Activated effector memory CD4-positive, alpha-beta T cell treated with Interleukin-2 at 50 U/mL for 16 hours (primary cell): ENCODE measurements at regions not wholly inside any gene's neighbourhood (a gene's known extent, or its start where the extent isn't known, plus 50 kb on each side); places are given as distances from the start of the nearest gene placed in this dataset.

Source experiments
- DNase-seq: peaks from one replicate; pipeline ENCODE4 v3.0.0-alpha.2; 2020

GRCh38 chr6:2502096-2502997, 248.4 kb downstream of the MYLK4 start:
- DNase-seq, result no peak

- no peak for DNase-seq
Measured at GRCh38 chr6:2497922-2498623, 252.6 kb downstream of the MYLK4 start.

- no peak for DNase-seq
Measured at GRCh38 chr6:2496291-2496690, 250.9 kb upstream of the GMDS start.

- DNase-seq, result no peak
Measured at GRCh38 chr6:2492686-2493523, 247.5 kb upstream of the GMDS start.

- no peak for DNase-seq
Measured at GRCh38 chr6:2491137-2491536, 245.7 kb upstream of the GMDS start.

- no peak for DNase-seq
Measured at GRCh38 chr6:2488578-2488977, 243.2 kb upstream of the GMDS start.

GRCh38 chr6:2485116-2485515, 239.7 kb upstream of the GMDS start:
- DNase-seq, result no peak

- DNase-seq, result no peak
Measured at GRCh38 chr6:2482773-2483172, 237.4 kb upstream of the GMDS start.

GRCh38 chr6:2481307-2481706, 235.9 kb upstream of the GMDS start:
- DNase-seq, result no peak

- DNase-seq, result no peak
Measured at GRCh38 chr6:2480267-2480966, 235.0 kb upstream of the GMDS start.

- no peak for DNase-seq
Measured at GRCh38 chr6:2478200-2478599, 232.8 kb upstream of the GMDS start.

- no peak for DNase-seq
Measured at GRCh38 chr6:2477666-2478065, 232.3 kb upstream of the GMDS start.

- no peak for DNase-seq
Measured at GRCh38 chr6:2477250-2477649, 231.8 kb upstream of the GMDS start.

- DNase-seq, result no peak
Measured at GRCh38 chr6:2476376-2476775, 231.0 kb upstream of the GMDS start.

- no peak for DNase-seq
Measured at GRCh38 chr6:2471472-2471871, 226.1 kb upstream of the GMDS start.

- no peak for DNase-seq
Measured at GRCh38 chr6:2469428-2469827, 224.0 kb upstream of the GMDS start.

GRCh38 chr6:2468601-2468955, 223.2 kb upstream of the GMDS start:
- no peak for DNase-seq

GRCh38 chr6:2467929-2468600, 222.7 kb upstream of the GMDS start:
- DNase-seq, result no peak

GRCh38 chr6:2465336-2465735, 219.9 kb upstream of the GMDS start:
- no peak for DNase-seq

- no peak for DNase-seq
Measured at GRCh38 chr6:2464641-2465040, 219.2 kb upstream of the GMDS start.

- no peak for DNase-seq
Measured at GRCh38 chr6:2462831-2463230, 217.4 kb upstream of the GMDS start.

GRCh38 chr6:2460216-2460745, 214.9 kb upstream of the GMDS start:
- DNase-seq, result no peak
